ENCODE measurements at regions not wholly inside any gene's neighbourhood (a gene's known extent, or its start where the extent isn't known, plus 50 kb on each side); places are given as distances from the start of the nearest gene placed in this dataset.

DNA sequence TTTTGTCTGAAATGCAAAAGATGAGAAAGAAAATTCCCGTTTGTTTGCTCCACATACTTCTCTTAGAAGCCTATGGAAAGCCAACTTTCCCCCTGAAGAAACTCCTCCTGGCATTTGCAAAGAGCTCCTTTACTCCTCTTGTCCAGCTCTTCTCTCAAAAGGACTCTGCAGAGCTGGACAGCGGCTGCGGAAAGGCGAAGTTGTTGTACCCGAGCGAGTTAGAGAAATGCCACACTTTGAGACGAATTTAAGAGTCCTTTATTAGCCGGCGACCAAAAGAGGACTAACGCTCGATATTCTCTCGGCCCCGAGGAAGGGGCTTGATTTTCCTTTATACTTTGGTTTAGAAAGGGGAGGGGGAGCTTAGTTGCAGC lies 157.8 kb downstream of the TRIM27 start:
- TF ChIP-seq CTCF (IDR thresholded peaks at IDR 0.05; ENCODE audit: insufficient read depth, low read depth, low read length) (no peak), EZH2 (IDR thresholded peaks at IDR 0.05; ENCODE audit: insufficient read depth, low read length) (no peak)
